ENCODE measurements at regions not wholly inside any gene's neighbourhood (a gene's known extent, or its start where the extent isn't known, plus 50 kb on each side); places are given as distances from the start of the nearest gene placed in this dataset.

- TF ChIP-seq CTCF (IDR thresholded peaks at IDR 0.05) = no peak
- no peak for TF ChIP-seq POLR2A (IDR thresholded peaks at IDR 0.05)
Observed at GRCh38 chr1:187153047-187153446, 324.3 kb downstream of the PLA2G4A start.
